ENCODE measurements at regions not wholly inside any gene's neighbourhood (a gene's known extent, or its start where the extent isn't known, plus 50 kb on each side); places are given as distances from the start of the nearest gene placed in this dataset.

DNA sequence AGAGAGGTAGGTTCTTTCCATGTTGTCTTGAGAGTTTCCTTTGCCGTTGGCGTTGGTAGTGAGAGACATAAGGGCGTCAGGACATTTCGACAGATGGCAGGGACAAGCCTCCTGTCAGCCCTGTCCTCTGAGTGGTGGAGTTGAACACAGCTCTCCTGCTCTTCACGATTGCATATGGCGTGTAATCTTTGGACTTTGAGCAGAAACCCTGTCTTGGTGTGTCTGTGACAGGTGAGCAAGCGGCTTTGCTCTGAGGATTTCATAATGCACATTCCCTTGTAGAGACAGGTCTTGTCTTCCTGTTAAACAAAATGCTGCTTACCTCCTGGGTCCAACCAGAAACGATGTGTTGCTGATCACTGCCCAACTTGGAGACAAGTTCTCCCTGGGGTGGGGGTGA is 146.5 kb downstream of the NXNL2 start:
- no peak for DNase-seq
- TF ChIP-seq, protein P1, sequence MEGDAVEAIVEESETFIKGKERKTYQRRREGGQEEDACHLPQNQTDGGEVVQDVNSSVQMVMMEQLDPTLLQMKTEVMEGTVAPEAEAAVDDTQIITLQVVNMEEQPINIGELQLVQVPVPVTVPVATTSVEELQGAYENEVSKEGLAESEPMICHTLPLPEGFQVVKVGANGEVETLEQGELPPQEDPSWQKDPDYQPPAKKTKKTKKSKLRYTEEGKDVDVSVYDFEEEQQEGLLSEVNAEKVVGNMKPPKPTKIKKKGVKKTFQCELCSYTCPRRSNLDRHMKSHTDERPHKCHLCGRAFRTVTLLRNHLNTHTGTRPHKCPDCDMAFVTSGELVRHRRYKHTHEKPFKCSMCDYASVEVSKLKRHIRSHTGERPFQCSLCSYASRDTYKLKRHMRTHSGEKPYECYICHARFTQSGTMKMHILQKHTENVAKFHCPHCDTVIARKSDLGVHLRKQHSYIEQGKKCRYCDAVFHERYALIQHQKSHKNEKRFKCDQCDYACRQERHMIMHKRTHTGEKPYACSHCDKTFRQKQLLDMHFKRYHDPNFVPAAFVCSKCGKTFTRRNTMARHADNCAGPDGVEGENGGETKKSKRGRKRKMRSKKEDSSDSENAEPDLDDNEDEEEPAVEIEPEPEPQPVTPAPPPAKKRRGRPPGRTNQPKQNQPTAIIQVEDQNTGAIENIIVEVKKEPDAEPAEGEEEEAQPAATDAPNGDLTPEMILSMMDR (IDR thresholded peaks at IDR 0.05): no peak
- 72 to 73% methylated on average over 5 to 8 of the region's 8 CpGs for WGBS, 2 donors (ENCODE audit: low coverage in 1 of 2)
- H3K9me3 ChIP-seq: no peaks in the 10 kb centered on the region
- H3K4me3 ChIP-seq: no peak overlapping the region
- no peaks in the 10 kb centered on the region for H3K27me3 ChIP-seq
- no peaks in the 10 kb centered on the region for H3K36me3 ChIP-seq
- no peaks in the 10 kb centered on the region for H3K4me1 ChIP-seq
- intact Hi-C loops (cut with DNase I; ENCODE audit: low total_unique reads) (no loop called here), in situ Hi-C loops (cut with MboI; ENCODE audit: low pct_ligation_motif_present in 1 of 4, low pct_unique_long_range_greater_than_20kb in 1 of 4, low sequenced_read_pairs in 3 of 4) (no loop called here)
- no peak overlapping the region for H3K27ac ChIP-seq

- WGBS, 2 donors (ENCODE audit: low coverage in 1 of 2): 66% methylated on average over 7 of the region's 12 CpGs; no CpG with 5 or more reads in 1 of the 2 donors
- no peaks in the 10 kb centered on the region for H3K9me3 ChIP-seq
- H3K36me3 ChIP-seq: no peaks in the 10 kb centered on the region
- TF ChIP-seq POLR2A (IDR thresholded peaks at IDR 0.05): no peak
- TF ChIP-seq EP300 (IDR thresholded peaks at IDR 0.05; ENCODE audit: low read depth): peak; percentile 52
- TF ChIP-seq, protein P1 (IDR thresholded peaks at IDR 0.05): no peak
- peak in 1 of 3 donors; percentile 45 for TF ChIP-seq POLR2AphosphoS5 (IDR thresholded peaks at IDR 0.05)
- DNase-seq: no peak
- intact Hi-C loops (cut with DNase I; ENCODE audit: low total_unique reads): no loop called here
- H3K27ac ChIP-seq: peak overlapping the region in 1 of 4 donors; percentile 31
- H3K4me3 ChIP-seq: no peak overlapping the region
- no peaks in the 10 kb centered on the region for H3K27me3 ChIP-seq
- in situ Hi-C loops (cut with MboI; ENCODE audit: low pct_ligation_motif_present in 1 of 4, low pct_unique_long_range_greater_than_20kb in 1 of 4, low sequenced_read_pairs in 3 of 4): no loop called here
- no peaks in the 10 kb centered on the region for H3K4me1 ChIP-seq
Measured at GRCh38 chr9:88682431-88682831, 147.5 kb downstream of the NXNL2 start.

DNA sequence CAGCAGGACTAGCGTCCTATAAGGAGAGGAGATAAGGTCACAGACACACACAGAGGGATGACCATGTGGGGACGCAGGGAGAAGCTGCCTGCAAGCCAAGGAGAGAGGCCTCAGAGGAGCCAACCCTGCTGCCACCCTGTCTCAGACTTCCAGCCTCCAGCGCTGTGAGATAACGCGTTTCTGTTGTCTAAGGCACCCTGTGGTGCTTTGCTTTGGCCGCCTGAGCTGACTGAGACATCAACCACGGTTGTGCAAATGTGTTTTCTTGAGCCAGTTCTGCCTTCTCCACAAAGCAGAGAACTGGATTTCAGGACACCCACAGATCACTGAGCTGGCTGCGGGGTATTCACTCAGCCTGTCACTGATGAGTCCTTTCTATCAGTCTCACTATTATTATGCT is 149.1 kb downstream of the NXNL2 start:
- in situ Hi-C loops (cut with MboI; ENCODE audit: low pct_ligation_motif_present in 1 of 4, low pct_unique_long_range_greater_than_20kb in 1 of 4, low sequenced_read_pairs in 3 of 4) (no loop called here), intact Hi-C loops (cut with DNase I; ENCODE audit: low total_unique reads) (no loop called here)
- Histone ChIP-seq H3K4me3 (no peak overlapping the region), H3K36me3 (no peaks in the 10 kb centered on the region), H3K27ac (no peak overlapping the region), H3K27me3 (no peaks in the 10 kb centered on the region), H3K9me3 (no peaks in the 10 kb centered on the region), H3K4me1 (no peaks in the 10 kb centered on the region)
- TF ChIP-seq EP300 (IDR thresholded peaks at IDR 0.05; ENCODE audit: low read depth): no peak
- TF ChIP-seq, protein P1 (IDR thresholded peaks at IDR 0.05): no peak
- TF ChIP-seq POLR2AphosphoS5 (IDR thresholded peaks at IDR 0.05): no peak
- TF ChIP-seq POLR2A (IDR thresholded peaks at IDR 0.05): no peak
- DNase-seq: no peak
- WGBS, 2 donors (ENCODE audit: low coverage in 1 of 2): 81 to 83% methylated on average over 1 to 8 of the region's 8 CpGs

- 68 to 83% methylated on average over 5 to 10 of the region's 10 CpGs for WGBS, 2 donors (ENCODE audit: low coverage in 1 of 2)
- H3K36me3 ChIP-seq: no peaks in the 10 kb centered on the region
- TF ChIP-seq, protein P1 (IDR thresholded peaks at IDR 0.05): no peak
- TF ChIP-seq POLR2AphosphoS5 (IDR thresholded peaks at IDR 0.05): no peak
- TF ChIP-seq EP300 (IDR thresholded peaks at IDR 0.05; ENCODE audit: low read depth): no peak
- no peak for TF ChIP-seq POLR2A (IDR thresholded peaks at IDR 0.05)
- intact Hi-C loops (cut with DNase I; ENCODE audit: low total_unique reads) (no loop called here), in situ Hi-C loops (cut with MboI; ENCODE audit: low pct_ligation_motif_present in 1 of 4, low pct_unique_long_range_greater_than_20kb in 1 of 4, low sequenced_read_pairs in 3 of 4) (no loop called here)
- H3K4me3 ChIP-seq: no peak overlapping the region
- no peaks in the 10 kb centered on the region for H3K4me1 ChIP-seq
- no peaks in the 10 kb centered on the region for H3K9me3 ChIP-seq
- H3K27ac ChIP-seq: no peak overlapping the region
- no peaks in the 10 kb centered on the region for H3K27me3 ChIP-seq
- no peak for DNase-seq
Measured at GRCh38 chr9:88684845-88685244, 149.9 kb downstream of the NXNL2 start.

All from transverse colon (tissue), 4 donors.